ENCODE measurements at regions not wholly inside any gene's neighbourhood (a gene's known extent, or its start where the extent isn't known, plus 50 kb on each side); places are given as distances from the start of the nearest gene placed in this dataset.

GRCh38 chr10:90418869-90419652 lies 438.8 kb downstream of the HTR7 start:
- TF ChIP-seq CTCF (conservative IDR thresholded peaks at IDR 0.05) = no peak
- Mint-ChIP-seq H3K4me1 (peaks cover 17% of the 10 kb centered on the region), H3K36me3 (ENCODE audit: low read depth) (no peaks in the 10 kb centered on the region), H3K27me3 (ENCODE audit: insufficient read depth) (no peaks in the 10 kb centered on the region), H3K27ac (no peak overlapping the region), H3K9me3 (peaks cover 9% of the 10 kb centered on the region), H3K4me3 (no peak overlapping the region)
- Histone ChIP-seq H3K4me3 (ENCODE audit: low read length) (no peak overlapping the region), H3K9ac (ENCODE audit: extremely low read depth, low read length, poor library complexity, severe bottlenecking) (no peak overlapping the region), H3K36me3 (ENCODE audit: control insufficient read depth, insufficient read depth, low read length) (no peaks in the 10 kb centered on the region), H3K4me1 (ENCODE audit: control insufficient read depth, insufficient read depth, low read length) (peaks cover 15% of the 10 kb centered on the region), H3K27me3 (ENCODE audit: control insufficient read depth, insufficient read depth, low read length, poor library complexity, severe bottlenecking) (no peaks in the 10 kb centered on the region), H3K9me3 (ENCODE audit: control insufficient read depth, low read length) (no peaks in the 10 kb centered on the region), H3K27ac (ENCODE audit: low read depth, low read length) (no peak overlapping the region)
- no peak for DNase-seq
- WGBS, 2 experiments (ENCODE audit: insufficient coverage in 1 of 2, insufficient read length in 1 of 2) = 96 to 97% methylated on average over 7 of the region's 7 CpGs

- no peaks in the 10 kb centered on the region for H3K27me3 Mint-ChIP-seq (ENCODE audit: insufficient read depth)
- no peaks in the 10 kb centered on the region for H3K27me3 ChIP-seq (ENCODE audit: control insufficient read depth, insufficient read depth, low read length, poor library complexity, severe bottlenecking)
- no peak overlapping the region for H3K27ac Mint-ChIP-seq
- H3K4me3 Mint-ChIP-seq = no peak overlapping the region
- peaks cover 17% of the 10 kb centered on the region for H3K4me1 Mint-ChIP-seq
- peaks cover 9% of the 10 kb centered on the region for H3K9me3 Mint-ChIP-seq
- no peak overlapping the region for H3K27ac ChIP-seq (ENCODE audit: low read depth, low read length)
- no peak overlapping the region for H3K4me3 ChIP-seq (ENCODE audit: low read length)
- 100% methylated on average over 1 of the region's 1 CpG for WGBS, 2 experiments (ENCODE audit: insufficient coverage in 1 of 2, insufficient read length in 1 of 2)
- no peak for TF ChIP-seq CTCF (conservative IDR thresholded peaks at IDR 0.05)
- H3K9me3 ChIP-seq (ENCODE audit: control insufficient read depth, low read length) = no peaks in the 10 kb centered on the region
- no peaks in the 10 kb centered on the region for H3K36me3 Mint-ChIP-seq (ENCODE audit: low read depth)
- no peak overlapping the region for H3K9ac ChIP-seq (ENCODE audit: extremely low read depth, low read length, poor library complexity, severe bottlenecking)
- DNase-seq = no peak
- peaks cover 15% of the 10 kb centered on the region for H3K4me1 ChIP-seq (ENCODE audit: control insufficient read depth, insufficient read depth, low read length)
- no peaks in the 10 kb centered on the region for H3K36me3 ChIP-seq (ENCODE audit: control insufficient read depth, insufficient read depth, low read length)
These were observed 437.1 kb downstream of the HTR7 start for GRCh38 chr10:90420637-90421318.

- no peak for TF ChIP-seq CTCF (conservative IDR thresholded peaks at IDR 0.05)
- Histone ChIP-seq H3K9me3 (ENCODE audit: control insufficient read depth, low read length) (no peaks in the 10 kb centered on the region), H3K9ac (ENCODE audit: extremely low read depth, low read length, poor library complexity, severe bottlenecking) (no peak overlapping the region), H3K4me1 (ENCODE audit: control insufficient read depth, insufficient read depth, low read length) (peaks cover 15% of the 10 kb centered on the region), H3K27me3 (ENCODE audit: control insufficient read depth, insufficient read depth, low read length, poor library complexity, severe bottlenecking) (no peaks in the 10 kb centered on the region), H3K36me3 (ENCODE audit: control insufficient read depth, insufficient read depth, low read length) (no peaks in the 10 kb centered on the region), H3K27ac (ENCODE audit: low read depth, low read length) (no peak overlapping the region), H3K4me3 (ENCODE audit: low read length) (no peak overlapping the region)
- no peak for DNase-seq
- Mint-ChIP-seq H3K9me3 (peaks cover 9% of the 10 kb centered on the region), H3K27me3 (ENCODE audit: insufficient read depth) (no peaks in the 10 kb centered on the region), H3K27ac (no peak overlapping the region), H3K36me3 (ENCODE audit: low read depth) (no peaks in the 10 kb centered on the region), H3K4me1 (peaks cover 14% of the 10 kb centered on the region), H3K4me3 (no peak overlapping the region)
- WGBS, 2 experiments (ENCODE audit: insufficient coverage in 1 of 2, insufficient read length in 1 of 2) = 95 to 100% methylated on average over 2 of the region's 2 CpGs
These were observed 436.0 kb downstream of the HTR7 start for GRCh38 chr10:90421874-90422273.
